Brain microvascular endothelial cell (primary cell): ENCODE measurements at regions not wholly inside any gene's neighbourhood (a gene's known extent, or its start where the extent isn't known, plus 50 kb on each side); places are given as distances from the start of the nearest gene placed in this dataset.
A peak's percentile ranks its signal among the peaks of the same experiment; 100 is the strongest.
"Not testable (repeated sequence)": the region's sequence is repeated elsewhere in the genome, so short reads cannot be mapped to it uniquely, and the experiment has no call there.

Experiments used
- DNase-seq: peaks from one replicate; pipeline ENCODE4 v3.0.0-alpha.2; 2020
- H3K27ac ChIP-seq: fragments of 250-450 bp; sonication (Bioruptor Pico); 2 replicates; pipeline ENCODE4 v1.5.1; 2020; ENCODE audit warnings: mild to moderate bottlenecking, moderate library complexity
- H3K27me3 ChIP-seq: fragments of 250-450 bp; sonication (Bioruptor Pico); replicated peaks from 2 replicates; pipeline ENCODE4 v1.5.1; 2020; ENCODE audit warnings: mild to moderate bottlenecking
- H3K36me3 ChIP-seq: fragments of 250-450 bp; sonication (Bioruptor Pico); replicated peaks from 2 replicates; pipeline ENCODE4 v1.5.1; 2020; ENCODE audit warnings: mild to moderate bottlenecking
- H3K4me3 ChIP-seq: 2 replicates; pipeline ENCODE4 v1.5.1; 2011; ENCODE audit warnings: low read depth, mild to moderate bottlenecking, control low read depth, low read length, moderate library complexity
- CTCF ChIP-seq: IDR thresholded peaks from 2 replicates; pipeline ENCODE4 v1.5.1; 2011; ENCODE audit warnings: low read depth, mild to moderate bottlenecking, moderate library complexity, low read length, control low read depth, inconsistent platforms; ENCODE audit errors: missing control alignments
- in situ Hi-C: cut with HindIII; loops from 2 replicates; pipeline ENCODE4 v1.10.0; 2017; ENCODE audit warnings: low sequenced_read_pairs, low pct_ligation_motif_present

- no peak for DNase-seq
- H3K27me3 ChIP-seq = no peaks in the 10 kb centered on the region
- H3K4me3 ChIP-seq = no peak overlapping the region
- no peak overlapping the region for H3K27ac ChIP-seq
- no peak for TF ChIP-seq CTCF
- no peaks in the 10 kb centered on the region for H3K36me3 ChIP-seq
- in situ Hi-C loops = no loop called here
Observed at GRCh38 chr13:34179927-34180326, 362.0 kb downstream of the RFC3 start.

GRCh38 chr13:34181256-34181655, 363.3 kb downstream of the RFC3 start:
- H3K27ac ChIP-seq, H3K4me3 ChIP-seq, DNase-seq, H3K27me3 ChIP-seq, H3K36me3 ChIP-seq, in situ Hi-C loops: not testable (repeated sequence)

GRCh38 chr13:34189946-34190345, 372.0 kb downstream of the RFC3 start:
- DNase-seq = no peak
- H3K27ac ChIP-seq = no peak overlapping the region
- in situ Hi-C loops = no loop called here
- H3K4me3 ChIP-seq = no peak overlapping the region
- H3K36me3 ChIP-seq = no peaks in the 10 kb centered on the region
- H3K27me3 ChIP-seq = no peaks in the 10 kb centered on the region
- no peak for TF ChIP-seq CTCF

- Histone ChIP-seq H3K27me3 (no peaks in the 10 kb centered on the region), H3K36me3 (no peaks in the 10 kb centered on the region), H3K27ac (no peak overlapping the region), H3K4me3 (no peak overlapping the region)
- peak; percentile 53 for DNase-seq
- in situ Hi-C loops = no loop called here
- no peak for TF ChIP-seq CTCF
Observed at GRCh38 chr13:34201050-34201913, 383.3 kb downstream of the RFC3 start.

GRCh38 chr13:34207334-34207733, 389.4 kb downstream of the RFC3 start:
- DNase-seq = peak; percentile 95

GRCh38 chr13:34207872-34208271, 389.9 kb downstream of the RFC3 start:
- in situ Hi-C loops = no loop called here
- TF ChIP-seq CTCF = no peak
- H3K27me3 ChIP-seq = no peaks in the 10 kb centered on the region
- peak overlapping the region; percentile 73 for H3K27ac ChIP-seq
- H3K4me3 ChIP-seq = no peak overlapping the region
- no peak for DNase-seq
- H3K36me3 ChIP-seq = no peaks in the 10 kb centered on the region

More at GRCh38 chr13:34207334-34207733, 389.4 kb downstream of the RFC3 start:
- in situ Hi-C loops = no loop called here
- Histone ChIP-seq H3K27ac (peak overlapping the region; percentile 73), H3K36me3 (no peaks in the 10 kb centered on the region), H3K27me3 (no peaks in the 10 kb centered on the region), H3K4me3 (no peak overlapping the region)
- no peak for TF ChIP-seq CTCF
